NAMALWA (cell line): ENCODE measurements at regions not wholly inside any gene's neighbourhood (a gene's known extent, or its start where the extent isn't known, plus 50 kb on each side); places are given as distances from the start of the nearest gene placed in this dataset.

Experiments
- DNase-seq: peaks from one replicate; pipeline ENCODE4 v3.0.0-alpha.2; 2015; ENCODE audit warnings: low spot score

GRCh38 chr1:29703596-29704370 is 467.5 kb downstream of the PTPRU start:
- peak; percentile 31 for DNase-seq

DNA sequence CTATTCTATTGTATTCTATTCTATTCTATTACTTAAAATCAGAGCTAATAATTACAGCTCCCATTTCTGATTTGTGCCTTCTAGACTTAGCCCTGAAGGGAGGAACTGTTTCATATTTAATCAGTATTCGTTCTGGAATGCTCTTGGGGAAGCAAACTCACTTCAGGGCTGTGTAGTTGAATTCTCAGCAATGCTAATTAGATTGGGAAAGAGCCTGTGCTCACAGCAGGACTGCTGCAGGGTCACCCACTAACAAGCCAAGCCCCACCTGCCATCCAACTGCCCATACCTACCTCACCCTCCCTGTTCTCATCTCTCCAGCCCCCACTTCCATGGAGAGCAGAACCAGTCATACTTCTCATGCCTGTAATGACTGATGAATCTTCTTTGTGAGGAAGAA is 464.2 kb downstream of the PTPRU start:
- no peak for DNase-seq

GRCh38 chr1:29698626-29699025 is 462.3 kb downstream of the PTPRU start:
- no peak for DNase-seq

DNA sequence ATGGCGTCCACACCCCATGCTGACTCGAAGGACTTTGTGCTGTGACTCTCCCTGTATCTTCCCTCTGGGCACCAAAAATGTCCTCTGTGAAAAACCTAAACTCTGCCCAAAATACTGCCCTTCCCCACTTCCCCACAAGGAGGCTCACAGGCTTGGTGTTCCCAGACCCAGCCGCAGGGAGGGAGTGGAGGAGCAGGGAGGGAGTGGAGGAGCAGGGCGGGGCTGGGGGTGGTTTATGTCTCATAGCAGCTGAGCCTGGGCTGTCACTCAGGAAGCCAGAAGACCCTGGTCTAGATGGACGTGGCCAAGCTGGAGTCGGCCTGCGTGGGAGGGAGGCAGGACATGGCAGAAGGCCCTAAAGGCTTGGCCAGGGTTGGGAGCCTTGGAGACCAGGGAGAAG is 461.7 kb downstream of the PTPRU start:
- peak; percentile 23 for DNase-seq

DNA sequence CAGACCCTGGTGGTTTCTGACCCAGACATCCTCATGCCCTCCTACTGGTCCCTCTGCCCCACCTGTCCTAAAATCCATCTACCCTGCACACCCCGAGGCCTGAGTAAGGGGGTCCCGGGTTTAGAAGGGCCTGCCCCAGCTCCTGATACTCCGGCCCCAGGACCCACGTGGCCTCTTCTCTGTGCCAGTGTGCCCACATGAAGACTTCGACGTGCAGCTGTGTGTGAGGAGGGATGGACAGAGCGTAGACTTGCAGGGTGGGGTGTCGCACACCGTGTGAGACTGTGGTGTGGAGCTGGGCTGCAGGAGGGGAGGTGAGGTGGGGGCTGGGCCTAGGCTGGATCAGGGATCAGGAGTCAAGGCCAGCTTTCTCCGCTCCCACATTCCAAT is 461.1 kb downstream of the PTPRU start:
- DNase-seq: no peak

DNA sequence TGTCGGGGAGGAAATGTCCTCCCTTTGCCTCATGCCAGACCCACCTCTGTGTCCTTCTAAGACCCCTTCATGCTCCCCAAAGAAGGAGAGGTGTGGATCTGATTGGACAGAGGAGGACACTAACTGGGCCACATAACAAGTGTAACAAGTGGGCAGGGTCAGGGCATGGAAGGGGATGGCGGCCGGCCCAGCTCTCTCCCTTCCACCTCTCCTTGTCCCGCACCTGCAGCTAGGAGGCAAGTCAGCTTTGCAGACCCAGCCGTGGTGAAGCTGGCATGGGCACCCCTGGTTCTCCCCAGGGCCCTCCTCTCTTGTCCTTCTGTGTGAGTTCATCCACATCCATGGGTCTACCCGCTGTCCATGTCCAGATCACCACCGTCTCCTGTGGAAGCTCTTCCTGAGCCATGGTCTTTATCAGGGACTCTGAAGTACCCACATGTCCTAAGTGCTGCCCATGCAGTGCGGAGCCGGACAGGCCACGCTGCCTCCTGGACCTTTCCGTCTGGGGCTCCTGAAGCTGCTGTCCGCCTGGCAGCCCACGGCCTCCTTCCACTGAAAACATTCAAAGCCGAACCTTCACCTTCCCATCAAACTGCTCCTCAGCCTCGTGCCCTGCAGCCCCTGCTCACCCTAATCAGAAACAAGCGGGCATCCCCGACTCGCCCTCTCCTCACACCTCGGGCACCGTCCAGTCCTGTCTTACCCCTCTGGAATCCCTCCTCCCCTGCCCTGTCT is 460.5 kb downstream of the PTPRU start:
- DNase-seq: no peak

DNA sequence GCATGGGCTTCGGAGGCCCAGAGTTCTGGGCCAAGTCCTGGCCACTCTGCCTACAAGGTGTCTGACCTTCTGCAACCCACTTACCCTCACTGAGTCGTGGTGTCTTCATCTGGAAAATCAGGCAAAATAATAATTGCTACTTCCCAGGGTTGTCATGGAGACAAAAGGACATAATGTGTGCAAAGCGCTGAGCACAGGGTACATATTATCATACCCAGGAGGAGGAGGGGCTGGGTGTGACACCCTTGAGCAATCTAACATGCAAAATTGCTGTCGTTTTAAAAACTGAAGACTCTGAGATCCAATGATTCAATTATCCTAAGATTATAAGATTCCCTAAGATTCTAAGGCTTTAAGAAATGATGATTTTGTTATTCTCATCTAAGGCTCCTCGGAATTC is 459.5 kb downstream of the PTPRU start:
- no peak for DNase-seq

- no peak for DNase-seq
Measured at GRCh38 chr1:29695036-29695435, 458.7 kb downstream of the PTPRU start.

DNA sequence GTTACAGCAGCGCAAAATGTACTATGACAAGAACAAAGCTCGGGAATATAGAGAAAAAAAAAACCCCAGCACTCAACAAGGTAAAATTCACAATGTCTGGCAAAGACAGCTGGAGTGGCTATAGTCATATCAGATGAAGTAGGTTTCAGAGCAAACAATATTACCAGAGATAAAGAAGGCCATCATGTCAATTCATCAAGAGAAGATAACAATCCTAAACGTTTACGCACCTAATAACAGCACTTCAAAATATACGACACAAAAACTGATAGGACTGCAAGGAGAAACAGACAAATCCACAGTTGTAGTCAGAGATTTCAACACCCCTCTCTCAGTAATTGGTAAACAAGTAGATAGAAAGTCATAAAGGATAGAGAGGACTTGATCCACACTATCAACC is 455.2 kb downstream of the PTPRU start:
- DNase-seq: no peak

GRCh38 chr1:29690156-29690555 is 453.8 kb downstream of the PTPRU start:
- no peak for DNase-seq

- DNase-seq: no peak
Measured at GRCh38 chr1:29689372-29690030, 453.2 kb downstream of the PTPRU start.

- DNase-seq: no peak
Measured at GRCh38 chr1:29688471-29689365, 452.4 kb downstream of the PTPRU start.

DNA sequence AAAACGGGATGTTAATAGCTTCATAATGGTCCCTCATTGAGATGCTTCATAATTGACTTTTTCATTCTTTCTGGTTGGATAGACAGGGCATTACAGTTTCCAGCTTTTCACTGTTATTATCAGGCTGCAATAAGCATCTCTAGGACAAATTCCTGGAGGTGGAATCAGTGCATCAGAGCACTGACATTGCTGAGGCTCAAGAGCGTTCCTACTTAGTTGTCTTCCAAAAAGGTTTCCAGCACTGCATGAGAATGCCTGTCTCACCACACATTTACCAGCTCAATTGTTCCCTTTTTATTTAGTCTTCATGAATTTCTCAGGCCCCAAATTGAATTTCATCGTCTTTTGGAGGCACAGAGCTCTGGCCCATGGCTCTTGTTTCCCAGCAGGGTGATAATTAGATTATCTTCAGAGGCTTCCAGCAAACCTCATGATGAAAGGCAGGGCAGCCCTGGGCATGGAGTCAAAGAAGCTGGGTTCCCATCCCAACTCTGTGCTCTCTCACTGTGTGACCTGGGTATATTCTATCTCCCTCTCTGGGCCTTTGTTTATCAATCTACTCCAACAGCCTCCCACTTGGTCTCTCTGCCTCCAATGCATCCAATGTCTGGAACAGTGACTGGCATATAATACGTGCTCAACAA is 451.4 kb downstream of the PTPRU start:
- DNase-seq: no peak

GRCh38 chr1:29687166-29687565 is 450.8 kb downstream of the PTPRU start:
- no peak for DNase-seq

DNA sequence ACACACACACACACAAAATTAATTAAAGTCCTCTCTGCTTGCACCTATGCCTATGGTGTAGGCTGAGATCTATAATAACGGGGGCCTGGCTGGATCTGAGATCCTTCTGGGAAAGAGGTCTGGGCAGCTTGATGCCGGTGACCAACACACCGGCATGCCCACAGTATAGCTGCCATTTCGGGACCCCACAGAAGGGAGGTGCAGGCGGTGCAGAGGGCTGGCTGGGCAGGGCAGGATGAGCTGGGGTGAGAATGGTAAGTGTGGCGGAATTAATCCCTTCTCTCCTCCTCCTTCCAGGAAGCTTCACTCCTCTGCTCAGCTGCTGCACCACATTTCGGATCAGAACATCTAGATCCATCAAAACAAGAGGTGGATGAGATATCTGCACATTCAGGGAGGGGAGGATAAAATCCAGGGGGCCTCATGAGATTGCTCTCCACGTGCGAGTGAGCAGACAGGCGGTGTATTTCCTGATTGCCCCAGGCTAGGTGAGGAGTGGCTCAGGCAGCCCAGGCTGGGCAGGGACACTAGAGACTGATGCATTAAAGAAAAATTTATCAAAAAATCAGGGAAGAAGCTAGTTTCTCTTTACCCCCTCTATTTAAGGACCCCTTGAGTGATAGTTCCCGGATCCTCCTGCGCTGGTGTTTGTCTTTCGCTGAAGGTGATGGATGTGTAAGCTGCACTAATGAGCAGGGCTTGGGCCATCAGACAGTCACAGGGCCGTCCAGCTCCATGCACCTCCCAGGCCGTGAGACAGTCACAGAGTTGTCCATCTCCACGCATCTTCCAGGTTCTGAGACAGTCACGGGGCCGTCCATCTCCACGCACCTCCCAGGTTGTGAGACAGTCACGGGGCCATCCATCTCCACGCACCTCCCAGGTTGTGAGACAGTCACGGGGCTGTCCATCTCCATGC is 449.9 kb downstream of the PTPRU start:
- DNase-seq: no peak

DNA sequence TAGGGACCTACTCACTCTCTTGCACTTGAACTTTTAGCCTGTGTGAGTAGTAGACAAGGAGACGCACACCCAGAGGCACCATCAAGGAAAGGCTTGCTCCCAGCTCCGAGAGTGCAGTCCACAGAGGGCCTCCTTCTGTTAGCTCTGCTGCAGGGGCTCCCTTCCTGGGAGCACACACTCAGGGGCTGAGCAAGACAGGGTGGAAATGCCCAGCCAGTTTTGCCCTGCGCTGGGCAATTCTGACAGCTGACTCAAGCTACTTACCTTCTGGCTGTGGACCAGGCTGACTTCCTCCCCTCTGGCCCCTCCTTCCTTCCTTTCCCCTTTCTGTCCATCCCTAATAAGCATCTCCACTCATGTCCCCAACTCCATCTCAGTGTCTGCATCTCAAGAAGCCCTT is 449.1 kb downstream of the PTPRU start:
- DNase-seq: no peak

DNA sequence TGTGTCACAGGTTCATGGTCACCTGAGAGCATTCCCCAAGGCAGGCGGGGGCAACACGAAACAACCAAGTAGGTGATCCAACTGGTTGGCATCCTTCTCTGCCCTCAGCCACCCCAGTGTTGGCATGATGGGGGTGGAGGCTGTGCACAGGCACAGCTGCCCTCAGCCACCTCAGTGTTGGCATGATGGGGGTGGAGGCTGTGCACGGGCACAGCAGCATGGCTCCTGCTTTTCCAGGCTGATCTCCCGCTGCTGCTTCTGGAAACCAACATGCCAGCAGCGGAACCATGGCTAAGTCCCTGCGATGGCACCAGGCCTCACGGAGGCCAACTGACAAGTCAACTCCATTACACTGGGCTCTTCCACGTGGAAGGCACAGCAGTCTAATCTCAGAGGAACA is 447.8 kb downstream of the PTPRU start:
- no peak for DNase-seq

- no peak for DNase-seq
Measured at GRCh38 chr1:29683472-29683871, 447.1 kb downstream of the PTPRU start.

DNA sequence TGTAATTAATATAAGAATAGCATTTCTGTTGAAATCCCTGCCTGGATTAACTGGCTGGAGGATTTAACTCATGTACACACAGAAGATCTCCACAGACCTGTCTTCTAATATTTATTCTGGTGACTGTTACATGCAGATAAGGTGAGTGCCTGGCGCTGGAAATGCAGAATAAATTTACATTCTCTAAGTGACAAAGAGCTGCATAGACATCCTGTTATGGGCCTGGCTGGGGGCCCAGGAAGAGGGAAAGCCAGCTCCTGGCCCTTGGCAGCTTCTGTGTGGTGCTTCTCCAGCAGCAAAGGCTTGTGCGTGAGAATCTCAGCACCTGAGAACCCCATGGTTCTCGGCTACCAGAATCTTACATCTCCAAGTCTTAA is 446.6 kb downstream of the PTPRU start:
- DNase-seq: no peak

DNA sequence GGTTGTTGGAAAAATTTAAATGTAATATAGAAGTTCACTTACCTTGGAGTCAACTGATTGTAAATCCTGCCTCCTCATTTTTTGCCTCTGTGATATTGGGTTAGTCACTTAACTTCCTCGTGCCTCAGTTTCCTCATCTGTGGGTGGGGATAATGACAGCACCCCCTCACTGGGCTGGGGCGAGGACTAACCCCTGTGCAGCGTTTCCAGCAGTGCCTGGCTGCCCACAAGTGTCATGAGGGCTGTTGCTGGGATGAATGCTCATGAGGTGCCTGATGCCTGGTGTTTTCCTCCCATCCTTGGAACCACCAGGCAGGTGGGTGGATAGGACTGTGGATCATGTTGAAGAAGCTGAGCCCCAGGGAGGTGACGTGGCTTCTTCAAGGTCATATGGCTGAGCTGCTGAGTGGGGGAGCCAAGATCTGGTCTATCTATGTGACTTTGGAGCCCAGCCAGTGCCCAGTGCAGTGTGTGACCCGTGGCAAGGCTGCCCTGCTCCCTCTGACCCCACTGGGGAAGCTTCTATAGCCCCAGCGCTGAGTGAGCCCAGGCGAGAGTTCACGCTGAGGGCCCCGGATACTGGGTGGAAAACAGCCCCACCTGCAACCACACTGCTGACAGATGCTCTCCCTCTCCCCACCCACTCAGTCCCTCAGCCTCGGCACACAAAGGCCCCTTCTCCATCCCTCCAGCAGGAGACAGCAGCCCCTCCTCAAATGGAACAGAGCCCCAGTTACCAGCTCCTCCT is 446.0 kb downstream of the PTPRU start:
- DNase-seq: no peak
